GM06990 (cell line): ENCODE measurements at regions not wholly inside any gene's neighbourhood (a gene's known extent, or its start where the extent isn't known, plus 50 kb on each side); places are given as distances from the start of the nearest gene placed in this dataset.

Experiments
- DNase-seq: peaks from one replicate; pipeline ENCODE4 v3.0.0-alpha.2; 2011; ENCODE audit not compliant: insufficient read length; ENCODE audit errors: extremely low read depth
- H3K27me3 ChIP-seq: replicated peaks from 2 replicates; pipeline ENCODE4 v1.6.0; 2011; ENCODE audit warnings: low read length; ENCODE audit not compliant: control insufficient read depth, insufficient read depth
- H3K36me3 ChIP-seq: 2 replicates; pipeline ENCODE4 v1.5.1; 2011; ENCODE audit warnings: low read length; ENCODE audit not compliant: control insufficient read depth, insufficient read depth
- H3K4me3 ChIP-seq: replicated peaks from 2 replicates; pipeline ENCODE4 v1.5.1; 2011; ENCODE audit warnings: low read depth, mild to moderate bottlenecking, control low read depth, low read length
- CTCF ChIP-seq: IDR thresholded peaks from 2 replicates; pipeline ENCODE4 v1.5.1; 2011; ENCODE audit warnings: low read length, control low read depth, mild to moderate bottlenecking, inconsistent platforms; ENCODE audit not compliant: insufficient read depth, poor library complexity, severe bottlenecking

GRCh38 chr2:144030791-144031190 is 489.1 kb downstream of the ZEB2 start:
- DNase-seq = no peak
- no peaks in the 10 kb centered on the region for H3K27me3 ChIP-seq
- TF ChIP-seq CTCF = no peak
- H3K36me3 ChIP-seq = no peaks in the 10 kb centered on the region
- H3K4me3 ChIP-seq = no peak overlapping the region

- Histone ChIP-seq H3K36me3 (no peaks in the 10 kb centered on the region), H3K27me3 (no peaks in the 10 kb centered on the region), H3K4me3 (no peak overlapping the region)
- no peak for TF ChIP-seq CTCF
- no peak for DNase-seq
Observed at GRCh38 chr2:144027593-144027992, 492.3 kb downstream of the ZEB2 start.

- Histone ChIP-seq H3K36me3 (no peaks in the 10 kb centered on the region), H3K27me3 (no peaks in the 10 kb centered on the region), H3K4me3 (no peak overlapping the region)
- no peak for DNase-seq
- no peak for TF ChIP-seq CTCF
Observed at GRCh38 chr2:144026753-144027152, 493.2 kb downstream of the ZEB2 start.

GRCh38 chr2:144020047-144020446 is 499.9 kb downstream of the ZEB2 start:
- no peak overlapping the region for H3K4me3 ChIP-seq
- no peak for DNase-seq
- H3K27me3 ChIP-seq = no peaks in the 10 kb centered on the region
- H3K36me3 ChIP-seq = no peaks in the 10 kb centered on the region
- no peak for TF ChIP-seq CTCF

GRCh38 chr2:144015655-144016245 is 504.2 kb downstream of the ZEB2 start:
- H3K36me3 ChIP-seq = no peaks in the 10 kb centered on the region

More at GRCh38 chr2:144015655-144016245, 504.2 kb downstream of the ZEB2 start:
- no peak for DNase-seq
- TF ChIP-seq CTCF = no peak
- H3K27me3 ChIP-seq = no peaks in the 10 kb centered on the region
- no peak overlapping the region for H3K4me3 ChIP-seq
